Endothelial cell of umbilical vein (primary cell): ENCODE measurements at regions not wholly inside any gene's neighbourhood (a gene's known extent, or its start where the extent isn't known, plus 50 kb on each side); places are given as distances from the start of the nearest gene placed in this dataset.

Experiments
- EZH2 ChIP-seq: IDR thresholded peaks from 2 replicates; pipeline ENCODE4 v1.6.1; 2012; ENCODE audit warnings: borderline replicate concordance, low read depth, mild to moderate bottlenecking, moderate library complexity, low read length, inconsistent platforms; ENCODE audit not compliant: severe bottlenecking
- POLR2A ChIP-seq: IDR thresholded peaks from 2 replicates; pipeline ENCODE4 v1.6.1; 2012; ENCODE audit warnings: low read depth, mild to moderate bottlenecking, control low read depth, low read length
- TF ChIP-seq, protein P1 (sequence below), 2 donors: IDR thresholded peaks; 1 replicate in 1 of 2; 2 replicates in 1 of 2; pipeline ENCODE4 v1.5.1; 2011; ENCODE audit warnings: low read length in 2 of 2, mild to moderate bottlenecking in 2 of 2, moderate library complexity in 2 of 2, control low read depth in 1 of 2, inconsistent platforms in 1 of 2, low read depth in 1 of 2; ENCODE audit not compliant: insufficient read depth in 1 of 2; ENCODE audit errors: extremely low read depth in 1 of 2

GRCh38 chr4:189784651-189785050 is 156.0 kb upstream of the FRG1 start:
- TF ChIP-seq EZH2 (no peak), POLR2A (no peak)
- TF ChIP-seq, protein P1, sequence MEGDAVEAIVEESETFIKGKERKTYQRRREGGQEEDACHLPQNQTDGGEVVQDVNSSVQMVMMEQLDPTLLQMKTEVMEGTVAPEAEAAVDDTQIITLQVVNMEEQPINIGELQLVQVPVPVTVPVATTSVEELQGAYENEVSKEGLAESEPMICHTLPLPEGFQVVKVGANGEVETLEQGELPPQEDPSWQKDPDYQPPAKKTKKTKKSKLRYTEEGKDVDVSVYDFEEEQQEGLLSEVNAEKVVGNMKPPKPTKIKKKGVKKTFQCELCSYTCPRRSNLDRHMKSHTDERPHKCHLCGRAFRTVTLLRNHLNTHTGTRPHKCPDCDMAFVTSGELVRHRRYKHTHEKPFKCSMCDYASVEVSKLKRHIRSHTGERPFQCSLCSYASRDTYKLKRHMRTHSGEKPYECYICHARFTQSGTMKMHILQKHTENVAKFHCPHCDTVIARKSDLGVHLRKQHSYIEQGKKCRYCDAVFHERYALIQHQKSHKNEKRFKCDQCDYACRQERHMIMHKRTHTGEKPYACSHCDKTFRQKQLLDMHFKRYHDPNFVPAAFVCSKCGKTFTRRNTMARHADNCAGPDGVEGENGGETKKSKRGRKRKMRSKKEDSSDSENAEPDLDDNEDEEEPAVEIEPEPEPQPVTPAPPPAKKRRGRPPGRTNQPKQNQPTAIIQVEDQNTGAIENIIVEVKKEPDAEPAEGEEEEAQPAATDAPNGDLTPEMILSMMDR (IDR thresholded peaks at IDR 0.05; ENCODE audit: extremely low read depth in 1 of 2, insufficient read depth in 1 of 2, low read depth in 1 of 2, low read length in 2 of 2): no peak
